ENCODE measurements at regions not wholly inside any gene's neighbourhood (a gene's known extent, or its start where the extent isn't known, plus 50 kb on each side); places are given as distances from the start of the nearest gene placed in this dataset.

DNA sequence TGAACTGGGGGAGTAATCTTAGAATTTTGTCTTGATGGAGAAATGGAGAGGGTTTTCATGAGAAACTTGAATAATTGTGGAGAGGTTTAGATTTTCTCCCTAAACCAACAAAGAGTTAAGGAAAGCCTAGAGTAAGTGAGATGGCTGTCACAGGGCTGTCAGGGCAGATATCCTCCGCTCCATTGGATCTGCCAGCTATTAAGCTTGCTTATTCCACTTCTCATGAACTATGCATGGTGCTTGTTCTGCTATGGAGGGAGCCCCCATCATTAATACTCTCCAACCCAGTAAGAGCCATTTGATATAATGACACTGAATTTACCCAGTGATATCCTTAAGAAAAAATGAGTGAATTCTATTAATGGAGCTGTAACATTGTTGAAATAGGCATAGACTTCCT, 342.8 kb upstream of the MTNR1B start:
- no peak for DNase-seq

- no peak for DNase-seq
Measured at GRCh38 chr11:92627615-92628256, 341.7 kb upstream of the MTNR1B start.

DNA sequence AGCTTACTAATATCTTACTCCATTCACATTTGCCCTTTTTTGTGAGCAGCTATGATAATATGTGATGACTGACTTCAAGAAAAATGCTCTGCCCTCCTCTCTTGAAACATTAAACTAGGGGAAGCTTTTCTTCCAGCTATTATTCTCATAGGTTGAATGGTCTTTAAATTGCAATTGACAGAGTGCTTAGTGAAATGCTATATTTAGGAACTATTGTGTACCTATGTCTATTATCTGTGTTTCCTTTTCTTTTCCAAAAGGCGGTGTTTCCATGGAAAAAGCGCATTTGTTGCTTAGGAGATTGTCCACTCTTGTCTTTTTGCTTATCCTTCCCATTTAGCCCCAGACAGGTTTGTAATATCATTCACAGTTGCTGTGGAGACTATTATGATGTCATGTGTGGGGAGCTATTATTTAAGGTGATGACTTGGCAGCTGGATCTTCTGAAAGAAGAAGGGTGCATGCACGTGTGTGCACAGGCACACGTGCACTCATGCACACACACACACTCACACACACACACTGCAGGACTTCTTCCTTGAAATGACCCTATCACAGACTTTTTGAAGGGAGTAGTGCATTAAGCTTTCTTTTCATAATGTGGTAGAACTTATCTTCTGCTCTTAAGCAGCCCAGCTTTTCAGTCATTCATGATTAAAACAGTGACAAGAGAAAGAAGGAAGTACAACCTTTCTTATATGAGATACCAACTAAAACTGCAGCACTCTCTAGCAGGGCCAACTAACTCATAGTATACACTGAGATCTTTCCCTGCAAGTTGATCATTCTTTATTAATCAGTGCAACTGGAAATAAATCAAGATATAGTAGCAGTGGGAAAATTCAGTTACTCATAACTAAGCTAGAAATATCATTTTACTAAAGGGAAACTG, 340.8 kb upstream of the MTNR1B start:
- DNase-seq = peak; percentile 79

- DNase-seq = no peak
Measured at GRCh38 chr11:92632495-92632894, 337.0 kb upstream of the MTNR1B start.

DNA sequence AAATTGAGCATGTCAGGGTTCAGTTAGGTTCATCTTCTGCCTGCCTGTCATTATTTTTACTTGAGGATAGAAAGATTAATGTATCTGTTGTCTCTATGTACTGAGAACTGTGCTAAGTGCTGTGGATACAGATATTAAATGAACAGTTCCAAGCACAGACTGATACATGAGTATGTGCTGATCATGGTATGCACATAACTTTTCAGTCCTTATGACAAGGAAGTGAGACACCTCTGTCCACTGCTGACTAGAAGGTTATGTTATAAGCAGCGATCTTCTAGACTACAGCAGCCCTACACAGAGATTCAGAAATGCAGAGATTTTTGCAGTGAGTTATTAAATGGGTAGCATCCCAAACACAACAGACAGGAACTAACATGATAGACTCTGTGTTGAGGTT, 335.6 kb upstream of the MTNR1B start:
- no peak for DNase-seq

DNA sequence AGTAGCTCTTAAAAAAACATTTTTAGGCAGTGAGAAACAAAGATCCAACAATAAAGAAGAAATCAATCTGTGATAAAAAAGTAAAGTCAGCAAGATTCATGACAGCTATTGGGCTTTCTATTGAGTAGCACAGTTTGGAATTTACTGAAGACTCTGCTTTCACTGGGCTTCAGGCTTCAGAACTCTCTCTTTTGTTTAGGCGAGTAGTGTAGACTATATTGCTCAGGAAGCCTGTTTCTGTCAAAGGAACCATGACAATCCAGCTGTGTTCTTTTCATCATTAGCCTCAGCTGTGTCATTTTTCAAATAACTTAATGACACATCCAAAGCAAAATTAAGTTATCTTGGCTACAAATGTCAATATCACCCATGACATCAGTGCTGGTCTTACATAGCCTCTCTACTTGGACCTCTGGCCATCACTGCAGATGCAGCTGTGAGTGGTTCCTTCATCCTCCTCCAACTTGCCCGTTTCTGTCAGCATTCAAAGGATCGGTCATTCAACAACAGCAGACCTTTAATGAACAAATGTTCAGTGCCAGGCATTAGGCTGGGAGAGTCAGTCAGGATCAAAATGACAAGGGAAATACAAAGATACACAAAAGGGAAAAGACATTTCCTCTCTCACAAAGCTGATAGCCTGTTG, 332.8 kb upstream of the MTNR1B start:
- DNase-seq = no peak

GRCh38 chr11:92638678-92639077, 330.8 kb upstream of the MTNR1B start:
- DNase-seq = no peak

GRCh38 chr11:92642177-92642931, 327.1 kb upstream of the MTNR1B start:
- no peak for DNase-seq

DNA sequence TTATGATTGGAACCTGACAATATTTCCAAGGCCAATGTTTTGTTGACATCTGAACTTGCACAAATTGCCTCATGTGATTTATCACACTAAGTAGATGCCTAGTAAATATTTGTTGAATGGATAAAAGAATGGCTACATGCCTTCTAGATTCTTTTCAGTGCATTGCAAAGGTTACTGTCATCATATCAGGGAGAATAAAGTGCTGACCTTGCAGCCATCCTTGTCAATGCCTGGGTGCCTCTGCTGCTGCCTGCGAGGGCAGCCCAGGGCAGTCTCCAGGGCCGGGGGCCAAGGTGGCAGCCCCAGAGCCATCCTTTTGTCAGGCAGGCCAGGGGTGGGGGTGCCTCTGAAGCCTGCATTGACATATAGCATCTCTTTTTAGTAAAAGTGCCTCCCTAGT, 325.6 kb upstream of the MTNR1B start:
- DNase-seq = no peak

- no peak for DNase-seq
Measured at GRCh38 chr11:92644595-92645445, 324.6 kb upstream of the MTNR1B start.

GRCh38 chr11:92651159-92651558, 318.3 kb upstream of the MTNR1B start:
- no peak for DNase-seq

- no peak for DNase-seq
Measured at GRCh38 chr11:92653454-92653853, 316.0 kb upstream of the MTNR1B start.

GRCh38 chr11:92656783-92657182, 312.7 kb upstream of the MTNR1B start:
- no peak for DNase-seq

- no peak for DNase-seq
Measured at GRCh38 chr11:92657226-92657625, 312.2 kb upstream of the MTNR1B start.

GRCh38 chr11:92658733-92659132, 310.7 kb upstream of the MTNR1B start:
- DNase-seq = no peak

- DNase-seq = no peak
Measured at GRCh38 chr11:92659793-92660192, 309.7 kb upstream of the MTNR1B start.

- DNase-seq = no peak
Measured at GRCh38 chr11:92662601-92663360, 306.7 kb upstream of the MTNR1B start.

DNA sequence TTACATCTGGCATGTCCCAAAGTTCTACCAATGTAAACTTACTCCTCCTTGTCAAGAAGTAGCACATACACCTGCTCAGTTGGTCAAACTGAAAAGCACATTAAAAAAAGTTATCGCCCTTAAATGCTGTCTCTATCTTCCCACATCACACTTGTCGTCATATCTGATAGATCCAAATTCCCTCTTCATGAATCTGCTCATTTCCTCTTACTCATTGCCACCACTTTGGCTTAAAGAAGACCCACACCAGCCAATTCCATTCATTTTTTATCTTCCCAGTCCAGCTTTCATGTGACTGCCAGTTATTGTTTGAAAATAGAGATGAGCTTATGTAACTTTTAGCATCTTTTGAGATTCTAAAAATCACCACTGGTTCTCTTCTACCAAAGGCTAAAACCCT, 305.9 kb upstream of the MTNR1B start:
- DNase-seq = no peak

DNA sequence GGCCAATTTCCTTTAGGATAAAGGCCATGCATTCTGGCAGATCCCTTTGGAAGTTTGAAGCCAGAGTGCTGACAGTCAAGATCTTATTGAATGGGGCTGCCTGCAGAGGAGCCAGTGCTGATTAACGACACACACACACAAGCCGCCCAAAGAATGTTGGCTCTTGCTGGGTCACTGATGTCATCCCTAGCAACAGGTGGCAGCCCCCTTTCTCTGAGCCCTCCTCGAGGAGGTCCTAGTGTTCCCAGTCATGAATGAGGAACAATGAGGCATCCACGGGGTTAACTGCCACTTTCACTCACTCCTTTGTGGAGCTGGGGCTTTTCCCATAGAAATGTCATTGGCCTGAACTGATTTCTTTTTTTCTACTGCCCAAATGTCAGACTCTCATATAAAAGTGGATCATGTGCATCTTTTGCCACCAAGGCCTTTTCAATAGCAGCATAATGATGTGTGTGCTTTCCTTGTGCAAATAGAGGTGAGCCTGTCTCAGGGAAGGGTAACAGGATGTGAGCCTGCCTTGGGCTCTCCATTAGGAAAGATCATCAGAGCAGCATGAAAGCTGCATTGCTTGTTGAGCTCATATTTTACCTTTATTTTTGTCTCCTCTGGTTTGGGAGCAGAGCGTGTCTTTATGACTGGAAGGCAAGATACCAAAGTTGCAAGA, 301.8 kb upstream of the MTNR1B start:
- no peak for DNase-seq

- no peak for DNase-seq
Measured at GRCh38 chr11:92670308-92670890, 299.1 kb upstream of the MTNR1B start.

Measured in OCI-M1 (cell line).